NCI-H226 (cell line): ENCODE measurements at regions not wholly inside any gene's neighbourhood (a gene's known extent, or its start where the extent isn't known, plus 50 kb on each side); places are given as distances from the start of the nearest gene placed in this dataset.
A peak's percentile ranks its signal among the peaks of the same experiment; 100 is the strongest.

Source experiments
- DNase-seq: peaks from one replicate; pipeline ENCODE4 v3.0.0-alpha.2; 2015

DNA sequence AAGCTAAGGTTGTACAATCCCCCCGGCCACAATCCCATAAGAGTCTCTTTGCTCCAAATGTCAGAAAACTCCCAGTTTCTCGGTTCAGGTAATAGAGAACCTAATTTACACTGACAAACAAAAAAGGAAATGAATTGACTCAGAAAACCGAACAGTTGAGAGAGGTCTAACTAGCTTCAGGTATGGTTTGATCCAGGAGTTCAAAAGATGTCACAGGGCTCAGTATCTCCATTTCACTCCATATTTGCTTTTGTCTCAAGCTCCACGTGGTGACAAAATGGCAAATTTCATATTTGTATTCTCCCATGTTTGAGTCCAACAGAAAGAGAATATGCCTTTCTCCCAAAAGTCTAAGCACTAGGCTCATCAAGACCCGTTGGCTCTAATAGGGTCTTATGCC lies 117.4 kb downstream of the AXIN2 start:
- no peak for DNase-seq

DNA sequence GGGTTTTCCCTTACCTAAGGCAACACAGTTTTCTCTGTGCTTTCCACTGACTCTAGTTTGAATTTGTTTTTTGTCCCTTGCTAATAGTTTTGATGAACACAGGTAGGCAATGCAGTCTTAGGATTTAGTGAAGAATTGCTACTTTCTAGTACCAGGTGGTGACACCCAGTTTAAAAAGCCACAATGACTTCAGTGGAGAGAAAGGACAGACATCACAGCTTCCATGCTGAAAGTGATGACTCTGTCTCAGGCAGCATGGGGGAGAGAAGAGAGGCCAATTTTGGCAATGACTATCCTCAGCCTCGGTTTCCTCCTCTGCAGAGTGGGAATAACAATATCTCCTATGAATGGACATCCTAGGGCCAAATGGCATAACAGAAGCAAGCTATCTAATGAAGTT lies 118.8 kb downstream of the AXIN2 start:
- DNase-seq, result no peak

DNA sequence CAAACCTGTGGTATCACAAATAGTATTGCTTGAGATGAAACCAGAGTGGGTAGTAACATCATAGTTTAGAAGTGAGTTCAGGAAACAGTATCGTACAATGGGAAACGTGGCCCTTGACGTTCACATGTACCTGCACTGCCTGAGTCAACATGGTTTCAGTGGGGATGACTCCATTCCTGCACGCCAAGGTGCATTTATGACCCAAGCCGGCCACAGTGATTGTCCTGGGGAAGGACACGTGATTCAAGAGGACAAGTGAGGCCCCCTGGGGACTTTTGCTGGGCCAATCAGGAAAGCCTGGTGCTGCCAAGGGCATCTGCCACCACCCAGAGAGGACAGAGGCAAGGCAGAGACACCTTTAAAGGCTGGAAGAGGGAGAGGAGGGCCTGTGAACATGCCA lies 119.2 kb downstream of the AXIN2 start:
- no peak for DNase-seq

DNA sequence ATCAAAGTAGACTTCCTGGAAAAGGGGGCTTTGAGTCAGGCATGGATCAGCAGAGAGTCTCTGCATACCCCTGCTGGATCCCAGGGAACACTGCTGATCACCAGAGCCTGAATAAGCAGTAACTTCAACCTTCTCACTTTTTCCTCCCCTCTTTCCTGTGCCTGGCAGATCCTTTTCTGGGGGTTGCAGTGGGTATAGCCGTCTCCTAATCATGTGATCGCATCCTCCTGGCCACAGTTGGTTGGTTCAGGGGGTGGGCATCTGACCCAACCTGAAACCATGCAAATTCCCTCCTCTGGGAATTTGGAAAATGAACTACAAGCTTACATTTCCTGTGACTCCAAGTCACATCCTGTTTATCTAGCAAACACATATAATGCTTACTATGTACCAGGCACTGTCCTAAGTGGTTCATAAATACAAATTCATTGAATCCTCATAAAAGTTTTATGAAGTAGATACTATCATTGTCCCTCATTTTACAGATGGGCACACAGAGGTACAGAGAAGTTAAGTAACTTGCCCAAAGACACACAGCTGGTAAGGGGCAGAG lies 120.3 kb downstream of the AXIN2 start:
- DNase-seq, result no peak

DNA sequence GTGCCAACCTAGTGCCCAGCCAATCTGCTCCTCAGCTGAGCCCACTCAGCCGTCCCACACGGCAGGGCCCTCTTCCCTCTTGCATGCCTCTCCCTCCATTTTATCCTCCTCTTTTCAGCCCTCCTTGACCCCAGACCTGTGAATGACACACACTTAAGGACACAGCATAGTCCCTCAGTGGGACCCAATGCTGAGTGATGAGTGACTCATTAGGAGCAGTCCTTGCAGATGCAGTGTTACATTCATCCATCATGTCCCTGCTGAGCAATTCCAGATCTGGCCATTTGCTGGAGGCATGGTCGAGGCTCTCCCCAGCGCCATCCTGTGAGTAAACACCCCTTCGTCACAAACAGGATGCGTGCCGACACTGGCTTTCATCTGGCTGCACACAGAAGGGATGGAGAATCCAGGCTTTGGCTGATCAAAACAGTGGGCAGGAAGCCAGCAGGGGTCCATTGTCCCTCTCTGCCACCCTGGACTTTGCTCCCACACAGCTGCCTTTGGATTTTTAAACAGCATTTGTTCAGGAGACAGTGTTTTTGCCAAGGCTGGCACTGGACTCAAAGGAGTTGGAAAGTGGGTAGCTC lies 122.6 kb downstream of the AXIN2 start:
- no peak for DNase-seq

DNA sequence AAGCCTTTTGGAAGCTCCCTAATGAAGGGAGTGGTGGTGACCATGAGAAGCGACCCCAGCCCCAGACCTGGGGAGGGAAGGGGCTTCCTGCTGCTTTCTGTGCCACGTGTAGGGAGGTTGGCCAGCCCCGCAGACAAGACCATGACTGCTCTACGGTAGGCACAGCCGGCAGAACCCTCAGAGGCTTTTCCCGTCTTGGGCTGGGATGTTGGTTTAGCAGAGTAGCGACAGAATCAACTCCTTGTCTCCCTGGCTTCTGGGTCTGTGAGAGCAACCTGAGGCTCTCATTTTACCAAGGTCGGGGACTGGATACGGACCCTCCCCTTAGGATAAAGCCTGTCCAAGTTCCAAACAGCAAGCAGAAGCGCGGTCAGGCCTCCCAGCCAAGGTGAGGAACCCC lies 123.3 kb downstream of the AXIN2 start:
- no peak for DNase-seq

DNA sequence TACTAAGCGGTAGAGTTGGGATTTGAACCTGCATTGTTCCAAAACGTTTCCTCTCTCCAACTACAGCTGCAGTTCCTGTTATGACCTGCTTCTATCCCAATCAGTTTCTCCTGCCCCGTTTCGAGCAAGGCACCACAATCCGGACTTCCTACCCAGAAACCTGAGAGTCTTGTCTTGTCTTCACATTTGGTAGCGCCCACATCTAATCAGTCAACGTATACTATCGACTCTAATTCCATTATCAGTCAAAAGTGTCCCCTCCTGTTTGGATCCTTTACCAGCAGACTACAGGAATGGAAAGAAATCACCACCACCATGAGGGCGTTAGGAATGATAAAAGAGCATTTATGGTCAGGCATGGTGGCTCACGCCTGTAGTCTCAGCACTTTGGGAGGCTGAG lies 124.6 kb downstream of the AXIN2 start:
- no peak for DNase-seq

DNA sequence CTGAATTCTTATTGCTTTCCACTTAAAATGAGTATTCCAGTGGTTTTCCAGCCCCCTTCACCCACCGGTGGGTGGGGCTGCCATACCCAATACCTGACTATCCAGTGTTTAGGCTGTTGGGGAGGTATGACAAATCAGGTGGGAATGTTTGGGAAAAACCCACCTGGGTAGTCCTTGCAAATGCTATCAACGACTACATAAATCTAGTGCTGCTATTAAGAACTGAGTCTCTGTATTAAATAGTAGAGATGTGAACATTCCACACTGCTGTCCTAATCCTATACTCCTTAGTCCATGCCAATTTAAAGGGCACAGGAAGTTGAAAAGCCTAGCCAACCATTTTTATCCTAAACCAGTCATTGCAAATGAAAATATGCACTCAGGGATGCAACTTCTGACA lies 126.6 kb downstream of the AXIN2 start:
- peak; percentile 73 for DNase-seq

DNA sequence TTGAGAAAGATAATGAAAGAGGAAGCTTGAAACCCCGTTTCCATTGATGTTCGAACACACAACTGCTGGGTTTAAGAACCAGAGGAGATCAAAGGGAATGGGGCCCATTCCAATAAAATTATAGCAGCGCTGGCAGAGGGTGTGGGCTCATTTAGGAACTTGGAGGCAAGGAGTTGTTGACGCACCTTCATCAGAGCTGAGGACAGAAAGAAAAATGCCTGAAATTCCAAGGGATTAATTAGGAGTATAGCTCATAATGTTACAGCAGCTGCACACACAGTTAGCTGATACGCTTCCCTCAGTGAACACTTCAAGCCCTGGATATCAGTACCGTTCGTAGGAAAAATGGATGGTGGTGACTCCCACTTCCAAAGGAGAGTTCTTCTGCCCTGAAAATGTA lies 127.2 kb downstream of the AXIN2 start:
- peak; percentile 64 for DNase-seq

DNA sequence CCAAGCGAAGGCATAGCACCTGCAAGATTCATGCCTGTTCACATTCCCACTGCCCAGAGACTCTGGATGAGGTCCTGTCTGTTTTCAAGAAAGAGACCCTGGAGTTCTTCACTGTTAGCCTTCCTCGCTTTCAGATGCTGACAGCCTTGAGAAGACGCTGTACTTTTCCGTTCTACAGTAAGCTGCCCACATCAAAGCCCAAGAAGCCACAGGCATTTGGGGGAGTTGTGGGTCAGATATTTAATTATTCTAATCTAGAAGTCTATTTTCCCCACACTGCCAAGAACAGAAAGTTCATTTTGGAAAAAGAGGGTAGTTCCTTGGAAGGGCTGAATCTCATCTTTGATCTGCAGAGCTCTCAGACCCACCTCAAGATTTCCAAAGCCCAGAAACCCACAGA lies 127.9 kb downstream of the AXIN2 start:
- DNase-seq, result peak; percentile 72

DNA sequence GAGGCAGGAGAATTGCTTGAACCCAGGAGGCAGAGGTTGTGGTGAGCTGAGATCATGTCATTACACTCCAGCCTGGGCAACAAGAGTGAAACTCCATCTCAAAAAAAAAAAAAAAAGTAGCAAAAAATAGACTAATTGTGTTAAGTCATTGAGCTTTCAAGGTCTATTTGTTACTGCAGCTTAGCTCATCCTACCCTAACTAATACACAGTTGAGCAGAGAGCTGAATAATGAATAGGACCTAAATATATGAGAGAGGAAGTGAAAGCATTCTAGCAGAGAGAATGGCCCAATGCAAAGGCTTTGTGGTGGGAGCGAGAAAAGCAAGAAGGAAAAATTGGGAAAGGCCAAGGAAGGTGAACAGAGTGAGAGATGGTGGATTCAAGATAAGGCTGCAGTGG lies 128.3 kb downstream of the AXIN2 start:
- no peak for DNase-seq

DNA sequence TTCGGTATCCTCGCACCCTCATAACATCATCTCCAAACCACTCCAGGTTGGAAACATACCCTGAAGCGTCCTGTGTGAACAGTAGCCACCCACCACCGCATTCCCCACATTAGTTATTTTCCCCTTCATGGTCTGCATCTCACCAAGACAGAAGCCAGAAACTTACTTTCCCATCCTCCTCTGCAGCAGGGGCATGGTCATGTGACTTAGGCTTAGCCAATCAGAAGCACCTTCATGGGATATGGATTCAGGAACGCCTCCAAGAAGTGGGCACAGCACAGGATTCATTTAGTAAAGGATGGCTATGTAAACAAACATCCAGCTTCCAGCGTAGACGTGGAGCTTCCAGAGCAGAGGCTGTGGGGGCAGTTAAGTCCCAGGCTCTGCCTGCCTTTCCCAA lies 130.3 kb downstream of the AXIN2 start:
- DNase-seq, result no peak

DNA sequence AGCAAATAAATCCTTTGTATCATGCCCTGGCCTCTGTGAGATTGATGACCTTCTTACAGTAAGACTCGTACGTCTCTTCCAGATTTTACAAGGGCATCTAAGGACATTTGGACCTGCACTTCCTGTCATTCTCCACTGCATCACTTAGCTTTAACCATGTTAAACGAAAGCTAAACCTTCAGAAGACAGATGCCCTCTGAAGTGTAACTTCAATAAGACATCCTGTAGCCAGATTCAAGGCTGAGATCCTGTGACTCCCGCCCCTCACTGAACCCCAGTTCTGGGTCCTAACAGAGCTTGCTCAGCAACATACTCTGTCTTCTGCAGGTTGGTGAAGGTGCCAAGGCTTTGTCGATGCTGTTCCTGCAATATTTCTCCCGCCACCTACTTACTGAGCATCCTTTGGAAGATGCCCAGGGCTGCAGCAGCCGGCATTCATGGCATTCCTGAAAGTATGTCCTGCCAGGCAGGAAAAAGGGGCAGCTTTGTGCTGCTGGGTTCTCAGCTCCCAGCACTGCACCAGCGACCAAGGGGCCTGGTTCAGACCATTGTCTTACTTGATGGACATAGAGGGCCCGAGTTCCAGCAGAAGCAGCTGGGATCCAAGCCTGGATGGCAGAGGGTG lies 131.1 kb downstream of the AXIN2 start:
- DNase-seq, result no peak

DNA sequence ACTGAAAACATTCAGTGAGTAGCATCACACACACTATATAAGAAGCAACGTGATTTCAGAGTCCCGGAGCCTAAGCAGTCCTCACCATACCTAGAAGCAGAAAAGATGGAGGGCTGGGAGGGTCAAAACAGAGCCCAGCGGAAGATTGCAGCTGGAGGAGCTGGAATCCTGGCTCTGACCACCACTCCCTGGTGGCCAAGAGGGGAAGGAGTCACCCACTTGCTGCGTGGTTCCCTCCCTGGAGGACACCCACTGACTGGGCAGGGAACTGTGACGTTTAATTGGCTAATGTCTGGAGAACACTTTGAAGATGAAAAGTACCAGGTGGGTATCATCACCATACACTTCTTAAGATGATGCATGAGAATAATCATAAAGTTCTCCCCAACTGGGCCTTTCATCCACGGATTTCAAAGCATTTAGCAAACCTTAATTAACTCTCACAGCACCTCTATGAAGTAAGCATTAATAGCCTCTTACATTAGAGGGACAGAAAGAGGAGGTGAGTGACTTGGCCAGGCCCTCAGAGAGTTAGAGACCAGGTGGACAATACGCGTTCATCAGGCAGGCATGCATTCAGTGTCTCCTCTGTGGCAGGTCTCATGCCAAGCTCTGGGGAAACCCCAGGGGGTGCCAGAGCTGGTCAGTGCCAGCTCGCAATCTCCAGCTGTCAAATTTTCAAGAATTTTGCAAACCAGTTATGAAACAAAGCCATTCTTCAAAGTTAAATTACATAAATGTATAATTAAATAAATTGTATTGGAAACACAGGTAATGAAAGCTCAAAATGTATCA lies 137.9 kb downstream of the AXIN2 start:
- DNase-seq, result no peak

DNA sequence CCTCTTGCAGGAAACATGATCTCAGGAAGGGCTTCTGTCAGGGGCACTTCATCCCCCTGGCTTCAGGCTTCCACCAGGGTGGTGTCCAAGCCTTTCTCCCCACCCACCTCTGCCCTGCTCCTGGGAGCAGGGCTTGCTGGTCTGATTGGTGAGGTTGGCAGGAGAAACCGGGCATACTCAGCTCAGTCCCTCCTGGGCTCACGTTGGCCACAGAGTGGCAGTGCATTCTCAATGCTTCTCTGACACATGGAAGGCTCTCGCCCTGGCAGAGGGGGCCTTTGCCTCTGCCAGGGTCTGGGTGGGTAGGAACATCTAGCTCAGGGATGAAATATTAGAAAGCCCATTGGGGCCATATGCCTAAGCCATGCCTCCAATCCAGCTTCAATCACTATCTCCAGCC lies 142.8 kb downstream of the AXIN2 start:
- DNase-seq, result no peak

DNA sequence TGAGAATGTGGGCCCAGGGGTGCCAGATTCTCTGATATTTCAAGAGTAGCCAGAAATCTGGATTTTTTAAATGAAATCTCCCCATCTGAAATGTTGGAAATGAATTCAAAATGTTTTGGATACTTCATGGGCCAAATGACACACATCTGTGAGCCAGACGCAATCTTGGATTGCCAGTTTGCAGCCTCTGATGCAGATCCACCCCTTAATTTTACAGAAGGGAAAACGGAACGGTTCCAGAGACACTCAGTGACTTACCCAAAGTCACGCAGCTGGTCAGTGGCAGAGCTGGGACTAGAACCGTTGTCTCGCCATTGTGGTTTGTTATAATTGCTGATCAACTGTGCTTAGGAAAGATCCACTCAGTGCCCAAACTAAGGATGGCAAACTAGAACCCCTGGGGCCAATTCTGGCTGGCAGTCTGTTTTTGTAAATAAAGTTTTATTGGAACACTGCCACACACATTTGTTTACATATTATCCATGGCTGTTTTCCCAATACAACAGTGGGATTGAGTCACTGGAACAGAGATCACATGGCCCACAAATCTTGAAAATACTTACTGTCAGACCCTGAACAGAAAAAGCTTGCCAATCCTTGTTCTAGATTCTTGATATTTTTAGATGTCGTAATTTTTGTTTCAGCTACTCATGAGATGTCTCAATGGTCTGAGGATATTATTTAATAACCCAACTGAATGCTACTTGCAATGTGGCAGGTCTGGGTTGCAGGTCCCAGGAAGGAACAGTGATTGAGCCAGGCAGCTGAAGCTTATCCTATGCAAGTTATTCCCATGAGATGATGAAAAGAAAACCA lies 143.8 kb downstream of the AXIN2 start:
- no peak for DNase-seq

DNA sequence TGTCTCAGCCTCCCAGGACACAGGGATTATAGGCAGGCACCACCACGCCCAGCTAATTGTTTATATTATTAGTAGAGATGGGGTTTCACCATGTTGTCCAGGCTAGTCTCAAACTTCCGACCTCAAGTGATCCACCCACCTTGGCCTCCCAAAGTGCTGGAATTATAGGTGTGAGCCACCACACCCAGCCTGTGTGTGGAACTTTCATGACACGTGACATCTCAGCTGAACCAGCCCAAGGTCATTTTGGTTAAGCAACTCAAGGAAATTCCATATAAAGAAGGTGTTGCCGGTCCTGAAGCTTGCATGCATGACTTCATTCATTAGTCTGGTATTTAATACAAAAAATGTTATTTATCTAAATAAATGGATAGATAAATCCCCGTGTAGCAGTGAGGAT lies 145.5 kb downstream of the AXIN2 start:
- DNase-seq, result no peak

DNA sequence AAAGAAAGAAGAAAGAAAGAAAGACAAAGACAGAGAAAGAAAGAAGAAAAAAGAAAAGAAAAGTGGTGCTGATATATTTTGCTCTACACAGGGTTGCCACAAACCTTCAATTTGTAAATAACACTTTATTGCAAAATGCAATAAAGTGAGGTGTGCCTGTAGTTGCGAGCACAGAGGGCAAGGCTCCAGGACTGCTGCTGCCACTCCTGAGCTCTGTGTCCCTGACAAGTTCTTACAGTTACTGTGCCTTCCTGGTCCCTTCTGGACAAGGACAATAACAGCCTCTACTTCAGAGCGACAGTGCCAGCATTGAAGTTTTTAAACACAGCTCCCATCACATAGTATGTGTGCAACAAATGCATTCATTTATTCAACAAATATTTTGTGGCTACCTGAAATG lies 148.1 kb downstream of the AXIN2 start:
- no peak for DNase-seq

DNA sequence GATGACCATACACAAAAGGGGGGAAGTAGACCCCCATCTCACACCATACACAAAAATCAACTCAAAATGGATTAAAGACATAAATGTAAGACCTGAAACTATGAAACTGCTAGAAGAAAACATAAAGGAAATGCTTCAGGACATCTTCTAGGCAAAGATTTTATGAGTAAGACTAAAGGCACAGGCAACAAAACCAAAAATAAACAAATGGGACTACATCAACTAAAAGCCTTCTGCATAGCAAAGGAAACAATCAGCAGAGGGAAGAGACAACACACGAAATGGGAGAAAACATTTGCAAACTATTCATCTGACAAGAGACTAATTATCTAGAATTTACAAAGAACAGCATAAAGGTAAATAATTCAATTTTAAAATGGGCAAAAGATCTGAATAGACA lies 152.1 kb downstream of the AXIN2 start:
- DNase-seq, result no peak

DNA sequence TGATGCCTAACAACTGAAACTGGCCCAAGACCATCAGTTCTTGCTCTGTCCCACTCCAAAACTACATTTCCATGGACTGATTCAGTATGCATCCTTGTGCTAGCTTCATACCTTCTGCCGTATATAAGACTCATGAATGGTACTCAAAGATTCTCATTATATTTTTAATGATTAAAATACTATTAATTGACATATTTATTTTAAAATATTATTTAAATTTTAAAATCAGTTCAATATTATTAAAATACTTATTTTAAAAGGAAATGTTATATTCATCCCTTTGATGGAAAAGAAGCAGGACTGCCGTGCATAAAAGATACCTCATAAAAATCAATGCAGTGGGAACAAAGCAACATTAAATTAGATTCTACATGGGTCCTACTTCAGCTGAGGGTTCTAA lies 153.4 kb downstream of the AXIN2 start:
- DNase-seq, result no peak

DNA sequence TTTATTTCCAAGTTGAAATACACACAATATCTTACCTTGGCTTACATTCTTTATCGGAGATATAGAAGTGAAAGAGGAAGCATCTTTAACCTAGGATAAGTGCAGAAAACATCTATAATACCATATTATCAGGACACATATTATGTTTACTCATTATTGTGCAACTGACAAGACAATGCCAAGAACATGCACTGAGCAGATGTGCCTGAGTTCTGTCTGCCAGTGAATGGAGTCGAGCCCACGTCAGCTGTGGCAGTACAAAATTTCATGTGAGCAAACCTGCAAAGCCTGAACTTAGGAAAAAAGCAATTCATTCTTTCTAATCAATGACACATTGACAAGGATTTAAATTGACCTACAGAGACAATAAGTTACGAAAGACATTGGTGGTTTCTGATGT lies 154.4 kb downstream of the AXIN2 start:
- no peak for DNase-seq

DNA sequence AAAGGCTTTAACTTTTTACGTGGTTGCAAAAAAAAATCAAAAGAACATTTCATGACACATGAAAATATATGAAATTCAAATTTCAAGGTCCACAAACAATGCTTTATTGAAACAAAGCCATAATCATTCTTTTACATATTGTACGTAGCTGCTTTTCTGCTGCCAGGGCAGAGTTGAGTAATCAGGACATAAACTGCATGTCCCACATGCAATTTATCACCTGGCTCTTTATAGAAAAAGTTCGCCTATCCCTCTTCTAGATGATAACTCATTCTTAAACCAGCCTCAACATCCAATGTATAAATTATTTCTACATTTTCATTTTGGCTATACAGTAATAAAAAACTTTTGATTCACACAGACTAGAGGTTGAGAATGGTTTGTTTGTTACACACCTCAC lies 154.9 kb downstream of the AXIN2 start:
- DNase-seq, result no peak

DNA sequence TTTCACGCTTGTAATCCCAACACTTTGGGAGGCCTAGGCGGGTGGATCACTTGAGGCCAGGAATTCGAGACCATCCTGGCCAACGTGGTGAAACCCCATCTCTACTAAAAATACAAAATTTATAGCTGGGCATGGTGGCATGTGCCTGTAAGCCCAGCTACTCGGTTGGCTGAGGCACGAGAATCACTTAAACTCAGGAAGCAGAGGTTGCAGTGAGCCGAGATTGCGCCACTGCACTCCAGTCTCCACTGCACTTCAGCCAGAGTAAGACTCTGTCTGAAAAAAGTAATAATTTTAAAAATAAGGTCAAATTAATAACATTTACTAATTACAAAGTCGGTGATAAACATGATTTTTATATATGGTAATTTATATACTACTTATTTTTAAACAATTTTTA lies 155.9 kb downstream of the AXIN2 start:
- no peak for DNase-seq
